ENCODE measurements at regions not wholly inside any gene's neighbourhood (a gene's known extent, or its start where the extent isn't known, plus 50 kb on each side); places are given as distances from the start of the nearest gene placed in this dataset.

DNA sequence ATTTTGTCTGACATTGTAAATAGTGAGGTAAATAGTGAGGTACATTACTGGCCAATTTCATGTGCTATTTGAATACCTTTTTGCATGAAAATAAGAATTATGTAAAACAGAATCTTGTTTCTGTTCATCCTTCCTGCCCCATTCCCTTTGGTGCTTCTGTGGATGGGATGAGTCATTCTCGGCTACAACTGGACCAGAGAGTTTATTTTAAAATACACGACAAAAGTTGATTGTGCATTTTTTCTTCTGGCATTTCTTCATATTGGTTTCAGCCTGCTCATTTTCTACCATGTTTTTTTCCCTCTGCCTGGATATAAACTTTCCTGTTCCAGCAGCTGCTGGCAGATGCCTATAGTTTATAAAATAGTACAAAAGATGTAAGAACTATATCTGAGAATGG, 107.5 kb downstream of the CYSLTR2 start:
- no peak for DNase-seq

GRCh38 chr13:48769107-48769704, 115.5 kb downstream of the CYSLTR2 start:
- DNase-seq = peak; percentile 76

GRCh38 chr13:48770372-48770771, 116.6 kb downstream of the CYSLTR2 start:
- DNase-seq = no peak

DNA sequence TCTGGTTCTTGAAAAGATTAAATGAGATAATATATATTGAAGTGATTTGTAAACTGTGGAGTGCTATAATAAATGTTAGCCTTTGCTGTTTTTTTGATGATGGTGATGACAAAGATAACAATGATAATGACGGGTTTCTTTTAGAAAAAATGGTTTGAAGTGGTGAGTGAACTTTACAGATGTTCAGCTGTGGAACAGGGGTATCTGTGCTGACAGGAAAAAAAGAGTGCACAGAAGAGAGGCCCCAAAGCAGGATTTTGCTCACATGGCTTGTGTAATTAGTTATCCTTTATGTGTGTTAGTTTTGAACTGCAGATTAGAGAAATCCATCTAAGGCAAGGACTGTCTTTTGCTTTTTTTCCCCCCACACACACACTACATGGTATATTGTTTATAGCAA, 119.2 kb downstream of the CYSLTR2 start:
- DNase-seq = no peak

DNA sequence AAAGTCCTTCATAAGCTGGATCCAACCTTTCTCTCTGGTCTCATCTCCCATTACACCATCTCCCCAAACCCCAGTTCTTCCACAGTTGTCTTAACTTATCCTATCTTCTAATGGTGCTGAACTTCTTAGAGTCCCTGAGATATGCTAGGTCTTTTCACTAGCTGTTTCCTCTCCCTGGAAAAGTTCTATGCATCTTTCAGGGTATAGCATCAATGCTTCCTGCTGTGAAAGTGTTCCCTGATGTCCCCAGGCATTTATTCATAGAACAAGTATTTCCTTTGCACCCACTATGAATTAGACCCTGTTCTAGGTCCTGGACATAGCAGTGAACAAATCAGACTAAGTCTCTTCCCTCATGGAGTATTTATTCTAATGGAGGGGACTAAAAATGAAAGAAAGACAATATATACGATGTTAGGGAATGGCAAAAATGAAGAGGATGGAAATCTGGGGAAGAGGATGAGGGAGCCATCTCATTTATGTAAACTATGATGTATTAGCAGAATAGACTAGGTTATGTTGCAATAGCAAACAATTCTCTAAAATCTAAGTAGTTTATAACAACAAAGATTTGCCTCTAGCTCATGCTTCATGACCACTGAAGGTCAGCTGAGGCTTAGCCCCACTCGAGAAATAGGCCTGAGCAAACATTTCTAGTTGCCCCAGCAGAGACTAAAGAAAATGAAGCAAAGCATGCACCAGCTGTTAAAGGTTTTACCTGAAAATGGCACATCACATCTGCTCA, 120.0 kb downstream of the CYSLTR2 start:
- no peak for DNase-seq

- DNase-seq = no peak
These were observed 121.6 kb downstream of the CYSLTR2 start for GRCh38 chr13:48775285-48775684.

- no peak for DNase-seq
These were observed 122.1 kb downstream of the CYSLTR2 start for GRCh38 chr13:48775804-48776203.

GRCh38 chr13:48776401-48776800, 122.7 kb downstream of the CYSLTR2 start:
- DNase-seq = no peak

DNA sequence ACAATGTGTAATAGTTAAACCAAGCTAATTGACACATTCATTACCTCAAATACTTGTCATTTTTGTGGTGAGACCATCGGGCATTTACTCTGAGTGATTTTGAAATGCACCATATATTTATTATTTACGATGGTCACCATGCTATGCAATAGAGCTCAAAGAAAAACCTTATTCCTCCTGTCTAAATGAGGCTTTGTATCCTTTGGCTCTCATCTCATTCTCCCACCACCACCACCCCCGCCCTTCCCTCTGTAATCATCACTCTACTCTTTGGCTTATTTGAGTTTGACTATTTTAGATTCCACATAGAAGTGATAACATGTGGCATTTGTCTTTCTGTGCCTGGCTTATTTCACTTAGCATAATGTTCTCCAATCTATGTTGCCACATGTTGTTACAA, 124.9 kb downstream of the CYSLTR2 start:
- no peak for DNase-seq

DNA sequence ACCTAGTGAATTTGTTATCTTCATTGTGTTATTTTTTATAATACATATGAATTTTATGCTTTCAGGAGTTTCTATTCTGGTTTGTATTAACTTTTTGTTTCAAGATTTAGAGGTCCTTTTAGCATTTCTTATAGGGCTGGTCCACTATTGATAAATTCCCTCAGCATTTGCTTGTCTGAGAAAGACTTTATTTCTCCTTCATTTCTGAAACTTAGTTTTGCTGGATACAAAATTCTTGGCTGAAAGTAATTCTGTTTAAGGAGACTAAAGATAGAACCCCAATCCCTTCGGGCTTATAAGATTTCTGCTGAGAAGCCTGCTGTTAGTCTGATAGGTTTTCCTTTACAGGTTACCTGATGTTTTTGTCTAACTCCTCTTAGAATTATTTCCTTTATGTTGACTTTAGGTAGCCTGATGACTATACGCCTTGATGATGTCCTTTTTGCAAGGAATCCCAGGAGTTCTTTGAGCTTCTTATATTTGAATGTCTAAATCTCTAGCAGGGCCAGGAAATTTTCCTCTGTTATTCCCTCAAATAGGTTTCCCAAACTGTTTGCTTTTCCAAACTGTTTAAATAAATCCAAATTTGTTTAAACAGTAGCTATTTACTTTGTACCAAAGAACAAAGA, 127.1 kb downstream of the CYSLTR2 start:
- DNase-seq = no peak

DNA sequence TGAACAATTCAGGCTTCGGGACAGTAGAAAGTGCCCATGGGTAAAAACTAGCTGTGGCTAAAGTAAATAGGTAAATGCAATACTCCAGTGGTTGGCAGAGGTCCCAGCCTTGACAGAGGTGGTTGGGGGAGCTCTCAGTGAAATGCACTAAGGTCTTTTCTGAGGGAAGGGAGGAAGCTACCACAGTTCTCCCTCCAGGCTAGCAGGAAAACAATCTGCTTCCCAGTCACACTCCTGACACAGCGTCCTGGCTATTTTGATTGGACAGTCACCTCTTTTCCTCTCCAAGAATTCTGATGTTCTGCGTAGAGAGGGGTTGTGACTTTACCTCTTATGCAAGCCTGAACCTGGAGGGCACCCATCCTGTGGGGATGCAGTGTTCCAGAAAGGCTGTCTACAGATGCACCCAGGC, 128.7 kb downstream of the CYSLTR2 start:
- DNase-seq = no peak

GRCh38 chr13:48783181-48783630, 129.5 kb downstream of the CYSLTR2 start:
- DNase-seq = no peak

- no peak for DNase-seq
These were observed 130.0 kb downstream of the CYSLTR2 start for GRCh38 chr13:48783695-48784230.

DNA sequence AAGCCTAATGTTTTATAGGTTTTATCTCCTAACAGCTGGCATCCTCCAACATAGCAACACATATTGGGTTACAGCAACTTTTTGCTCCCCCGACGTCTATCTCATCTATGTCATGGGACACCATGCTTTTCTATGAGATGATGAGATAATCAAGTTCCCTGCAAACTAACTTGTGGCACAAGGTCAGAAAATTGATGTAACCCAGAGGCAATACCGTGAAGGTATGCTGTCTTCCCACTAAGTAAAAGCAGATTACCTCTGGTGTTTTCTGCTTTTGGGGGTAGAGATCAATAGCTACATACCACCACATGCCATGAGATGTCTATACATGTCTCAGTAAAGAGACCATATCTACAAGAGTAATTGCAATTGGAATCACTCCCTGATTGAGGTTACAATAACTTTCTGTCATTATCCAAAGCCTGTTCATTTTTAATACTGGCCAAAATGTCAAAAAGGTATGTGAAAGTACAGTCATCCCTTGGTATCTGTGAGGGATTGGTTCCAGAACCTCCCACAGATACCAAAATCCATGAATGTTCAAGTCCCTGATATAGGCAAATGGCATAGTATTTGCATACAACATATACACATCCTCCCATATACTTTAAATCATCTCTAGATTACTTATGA, 131.3 kb downstream of the CYSLTR2 start:
- no peak for DNase-seq

GRCh38 chr13:48790199-48790598, 136.5 kb downstream of the CYSLTR2 start:
- DNase-seq = no peak

DNA sequence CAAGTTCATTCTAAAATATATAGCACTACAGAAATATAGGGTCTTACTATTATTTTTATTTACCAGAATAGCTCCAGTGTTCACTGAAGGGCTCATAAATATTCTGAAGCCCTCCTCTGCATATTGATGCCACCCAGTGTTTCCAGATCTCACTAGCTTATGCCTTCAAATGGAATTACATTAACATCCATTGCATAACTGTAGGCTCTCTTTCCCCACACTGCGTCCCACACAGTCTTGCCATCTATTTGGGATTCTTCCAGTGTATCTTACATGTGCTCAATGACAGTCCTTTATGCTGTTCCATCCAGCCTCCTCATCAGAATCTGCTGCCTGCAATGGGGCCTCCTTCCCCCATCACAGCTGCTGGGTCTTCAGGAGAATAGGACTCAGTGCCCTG, 137.2 kb downstream of the CYSLTR2 start:
- no peak for DNase-seq

DNA sequence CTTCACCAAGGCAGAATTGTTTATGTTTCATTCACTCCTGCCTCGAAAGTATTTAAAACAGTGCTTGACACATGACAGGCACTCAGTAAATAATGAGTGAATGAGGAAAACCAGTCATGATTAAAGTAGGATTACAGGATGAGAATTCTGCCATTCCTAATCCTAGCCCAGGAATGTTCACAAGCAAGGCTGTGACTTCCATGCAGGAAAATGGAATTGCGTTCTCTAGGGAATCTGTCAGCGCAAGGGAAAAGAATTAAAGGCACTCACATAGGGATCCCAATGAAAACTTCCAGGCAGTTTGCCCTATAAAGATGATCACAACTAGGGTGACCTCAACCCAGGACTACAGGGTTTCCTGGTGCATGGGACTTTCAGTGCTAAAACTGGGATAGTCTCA, 143.4 kb downstream of the CYSLTR2 start:
- no peak for DNase-seq

DNA sequence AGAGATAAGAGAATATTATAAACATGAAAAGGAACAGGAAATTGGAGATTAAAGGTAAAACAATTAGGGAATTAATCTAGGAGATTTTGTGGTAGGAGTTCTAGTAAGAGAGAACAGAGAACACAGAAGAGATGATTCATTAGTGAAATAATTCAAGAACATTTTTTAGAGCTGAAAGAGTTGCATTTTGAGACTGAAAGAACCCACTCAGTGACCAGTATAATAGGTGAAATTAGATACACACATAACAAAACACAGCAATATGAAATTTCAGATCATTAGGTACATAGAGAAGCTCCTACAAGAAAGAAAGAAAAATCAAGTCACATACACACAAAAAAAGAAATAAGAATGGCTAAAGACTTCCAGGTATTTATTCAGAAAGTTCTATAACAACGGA, 144.0 kb downstream of the CYSLTR2 start:
- DNase-seq = no peak

DNA sequence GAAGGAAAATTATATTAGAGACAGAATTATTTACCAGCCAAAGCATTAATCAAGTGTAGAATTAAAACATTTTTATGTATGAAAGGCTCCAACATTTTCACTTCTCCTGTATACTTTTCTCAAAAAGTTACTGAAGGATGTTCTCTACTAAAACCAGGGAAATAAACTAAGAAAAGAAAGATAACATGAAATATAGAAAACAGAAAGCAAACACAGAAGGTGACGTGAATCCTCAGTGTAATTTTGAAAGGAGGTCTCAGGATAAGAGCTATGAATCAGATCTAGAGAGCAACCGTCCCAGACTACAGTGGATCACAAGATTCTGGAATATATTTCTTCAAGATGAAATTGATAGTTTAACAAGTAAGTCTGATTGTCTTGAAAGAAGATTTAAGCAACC, 144.5 kb downstream of the CYSLTR2 start:
- DNase-seq = no peak

DNA sequence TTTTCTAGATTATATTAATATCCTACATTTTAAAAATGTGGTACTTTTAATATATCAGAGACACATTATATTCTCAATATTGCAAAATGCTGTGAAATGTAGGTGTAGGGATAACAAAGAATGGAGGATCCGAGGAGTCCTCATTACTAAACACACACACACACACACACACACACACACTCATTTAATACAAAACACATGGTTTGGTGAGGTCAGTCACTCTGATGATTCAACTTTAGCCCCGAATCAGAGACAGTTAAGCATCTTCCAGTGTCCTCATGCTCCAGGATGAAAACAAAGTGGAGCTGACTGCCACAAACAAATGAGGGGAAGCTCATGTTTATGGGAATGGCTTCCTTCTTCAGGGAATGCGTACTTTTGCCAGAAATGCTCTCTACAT, 147.5 kb downstream of the CYSLTR2 start:
- DNase-seq = no peak

- no peak for DNase-seq
These were observed 151.3 kb downstream of the CYSLTR2 start for GRCh38 chr13:48804821-48805601.

GRCh38 chr13:48806522-48806921, 152.8 kb downstream of the CYSLTR2 start:
- DNase-seq = no peak

GRCh38 chr13:48808683-48809082, 155.0 kb downstream of the CYSLTR2 start:
- DNase-seq = no peak
